GM18517 (cell line): ENCODE measurements at regions not wholly inside any gene's neighbourhood (a gene's known extent, or its start where the extent isn't known, plus 50 kb on each side); places are given as distances from the start of the nearest gene placed in this dataset.

Experiments
- ATAC-seq: cut with Tn5 transposase; IDR thresholded peaks from one replicate; pipeline ENCODE4 v1.9.1; 2021; ENCODE audit warnings: mild to moderate bottlenecking, moderate library complexity; ENCODE audit not compliant: unreplicated experiment

- no peak for ATAC-seq
Observed at GRCh38 chr10:59079386-59080226, 96.8 kb upstream of the PHYHIPL start.

DNA sequence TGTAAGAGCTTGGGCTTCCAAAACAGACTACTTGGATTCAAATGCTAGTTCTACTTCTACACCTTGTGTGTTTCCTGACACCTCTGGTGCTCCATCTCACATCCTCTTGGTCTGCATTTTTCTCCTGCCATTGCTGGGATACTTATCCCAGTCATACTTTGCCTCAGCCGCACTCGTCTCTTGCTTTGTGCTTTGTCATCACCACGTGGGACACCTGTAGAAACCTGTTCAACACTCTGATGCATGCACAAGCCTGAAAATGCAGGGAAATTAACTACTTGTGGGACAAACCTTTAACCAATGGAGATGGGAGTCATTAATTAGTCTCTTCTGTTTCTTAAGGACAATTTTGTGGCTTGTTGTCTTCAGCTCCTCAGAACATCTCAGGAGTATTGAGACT, 94.2 kb upstream of the PHYHIPL start:
- no peak for ATAC-seq

GRCh38 chr10:59085054-59085453, 91.4 kb upstream of the PHYHIPL start:
- no peak for ATAC-seq

- no peak for ATAC-seq
Observed at GRCh38 chr10:59085711-59086502, 90.5 kb upstream of the PHYHIPL start.

DNA sequence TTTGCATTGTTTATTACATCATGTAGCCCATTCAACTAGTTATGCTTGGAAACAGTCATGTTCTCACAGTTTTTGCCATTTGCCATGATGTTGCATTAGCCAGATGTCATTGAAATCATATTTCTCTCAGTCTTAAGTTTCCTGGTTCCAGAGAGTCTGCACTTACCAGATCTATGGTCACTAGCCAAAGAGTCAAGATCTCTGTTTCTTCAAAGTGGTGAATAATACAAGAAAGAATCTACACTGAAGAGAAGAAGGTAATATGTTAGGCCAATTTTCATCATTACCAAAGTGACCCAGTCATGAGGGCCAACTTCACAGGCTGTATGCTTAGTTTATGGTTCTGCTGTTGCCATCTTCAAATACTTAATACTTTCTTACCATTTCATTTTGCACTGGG, 89.0 kb upstream of the PHYHIPL start:
- ATAC-seq, result no peak

DNA sequence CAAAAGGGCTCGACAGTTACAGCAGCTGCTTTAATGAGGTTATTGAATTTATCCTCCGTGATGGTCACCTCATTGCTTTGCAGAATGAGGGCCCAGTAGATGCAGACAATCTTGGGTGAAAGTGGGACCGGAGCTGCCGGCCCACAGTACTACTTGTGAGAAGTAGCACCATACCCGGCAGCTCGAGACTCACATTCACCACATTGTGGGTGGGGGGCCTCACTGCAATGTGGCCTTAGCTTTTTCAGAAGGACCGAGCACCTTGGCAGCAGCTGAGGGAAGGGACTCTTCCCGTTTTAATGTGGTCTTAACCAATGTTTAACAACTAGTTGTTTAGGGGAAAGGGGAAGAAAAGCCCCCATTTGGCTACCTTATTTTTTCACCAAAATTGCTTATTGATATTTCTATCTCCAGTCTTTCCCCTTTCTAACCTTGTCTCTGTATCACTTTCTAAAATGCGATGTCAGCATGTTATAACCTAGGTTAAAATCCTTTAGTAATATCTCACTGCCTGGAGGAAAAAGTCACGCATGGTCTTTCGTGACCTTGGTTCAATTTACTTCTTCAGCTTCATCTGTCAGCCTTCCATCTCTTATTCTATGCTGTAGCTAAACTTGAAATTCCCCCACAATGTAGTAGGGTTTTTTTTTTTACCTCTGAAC, 87.4 kb upstream of the PHYHIPL start:
- ATAC-seq, result no peak

- ATAC-seq, result no peak
Observed at GRCh38 chr10:59090817-59091622, 85.4 kb upstream of the PHYHIPL start.

DNA sequence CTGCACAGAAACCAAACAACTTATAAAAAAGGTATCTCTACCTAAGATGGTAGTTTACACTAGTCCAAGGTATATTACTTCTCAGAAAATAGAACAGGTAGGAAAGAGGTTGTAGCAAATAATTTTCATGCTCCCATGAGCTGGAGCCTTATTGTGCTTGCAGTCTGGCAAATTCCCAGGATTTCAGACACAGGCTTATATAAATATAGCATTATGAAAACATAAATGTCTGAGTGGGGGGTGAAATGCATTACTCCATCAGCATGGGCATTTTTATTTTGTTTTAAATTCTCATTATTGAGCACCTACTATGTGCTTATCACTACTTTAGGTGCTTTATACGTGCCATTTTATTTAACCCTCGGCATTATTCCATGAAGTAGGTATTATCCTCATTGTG, 83.0 kb upstream of the PHYHIPL start:
- ATAC-seq, result no peak

- ATAC-seq, result no peak
Observed at GRCh38 chr10:59096631-59097030, 79.8 kb upstream of the PHYHIPL start.

DNA sequence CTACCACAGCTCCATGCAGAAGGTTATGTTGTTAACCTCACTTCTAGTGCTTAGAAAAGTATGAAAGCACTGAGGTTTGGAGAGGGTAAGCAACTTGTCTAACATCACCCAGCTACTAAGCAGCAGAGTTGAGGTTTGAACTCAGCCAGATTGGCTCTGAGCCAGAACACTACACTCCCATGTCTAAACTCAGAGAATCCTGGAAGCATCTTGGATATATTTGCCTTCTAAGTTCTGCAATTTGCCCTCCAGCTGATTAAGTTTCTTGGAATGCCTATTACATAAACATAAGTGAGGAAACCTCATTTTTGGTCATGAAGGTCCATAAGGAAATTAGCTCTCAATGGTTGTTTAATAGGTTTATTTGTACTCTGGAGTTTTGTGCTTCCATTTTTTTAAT, 78.1 kb upstream of the PHYHIPL start:
- ATAC-seq, result no peak

DNA sequence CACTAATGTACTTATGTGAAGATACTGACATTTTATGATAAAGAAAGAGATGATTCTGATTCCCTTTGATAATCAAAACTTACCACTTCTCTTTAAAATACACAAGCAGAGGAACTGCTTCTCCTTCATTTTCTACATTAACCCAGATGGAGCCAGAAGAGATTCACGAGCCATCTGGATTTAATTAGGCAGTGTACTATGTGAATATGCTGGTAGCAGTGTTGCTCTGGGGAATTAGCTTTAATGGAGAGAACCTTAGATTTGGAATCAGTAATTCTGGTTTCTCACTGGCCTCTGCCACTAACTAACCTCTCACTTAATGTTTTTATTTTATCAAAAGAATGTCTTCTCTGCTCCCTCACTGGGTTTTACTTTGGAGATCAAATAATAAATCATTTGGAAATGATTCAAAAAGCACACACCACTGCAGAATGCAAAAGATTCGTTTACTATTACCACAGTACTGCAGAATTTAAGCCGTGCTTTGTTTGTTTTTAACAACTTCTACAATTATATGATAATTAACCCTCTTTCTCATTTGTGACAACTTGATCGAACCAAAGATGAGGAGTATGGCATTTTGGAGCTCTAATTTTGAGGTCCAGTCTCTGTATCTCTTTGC, 77.5 kb upstream of the PHYHIPL start:
- no peak for ATAC-seq

DNA sequence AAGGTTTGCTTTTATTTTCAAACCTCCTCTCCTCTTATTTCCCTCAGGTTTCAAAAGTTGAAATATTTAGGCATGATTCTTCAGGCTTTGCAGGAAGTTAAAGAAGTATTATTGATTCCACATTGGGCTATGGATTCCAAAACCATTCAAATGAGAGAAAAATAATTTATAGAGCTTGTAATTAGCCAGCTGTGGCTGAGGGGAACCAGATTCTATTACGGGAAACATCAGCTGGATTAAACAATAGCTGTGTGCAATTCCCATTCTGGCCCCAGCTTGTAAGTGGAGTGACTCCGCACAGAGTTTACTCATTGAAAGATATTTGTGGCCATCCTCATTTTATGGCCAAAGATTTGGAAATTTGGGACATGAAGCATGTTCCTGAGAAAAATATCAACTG, 77.0 kb upstream of the PHYHIPL start:
- no peak for ATAC-seq

- ATAC-seq, result no peak
Observed at GRCh38 chr10:59102394-59102793, 74.0 kb upstream of the PHYHIPL start.

- ATAC-seq, result no peak
Observed at GRCh38 chr10:59104186-59104585, 72.3 kb upstream of the PHYHIPL start.

DNA sequence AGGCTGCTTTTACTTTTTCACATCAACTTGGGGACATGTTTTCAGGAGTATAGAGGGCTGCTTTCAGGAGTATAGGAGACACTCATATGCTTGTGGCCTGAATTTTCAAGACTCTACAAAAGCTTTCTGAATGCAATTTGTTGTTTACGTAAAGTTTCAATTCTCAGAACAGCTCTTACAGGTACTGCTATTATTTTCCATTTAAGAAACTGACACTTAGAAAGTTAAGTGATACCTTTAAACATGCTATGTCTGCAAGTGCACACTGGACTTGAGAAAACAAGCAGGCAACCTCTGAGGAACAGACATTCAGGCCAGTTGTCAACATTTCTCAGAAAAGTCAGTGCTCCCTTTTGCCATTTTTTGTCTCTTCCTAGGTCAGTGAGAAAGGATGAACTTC, 70.0 kb upstream of the PHYHIPL start:
- no peak for ATAC-seq

GRCh38 chr10:59107147-59107546, 69.3 kb upstream of the PHYHIPL start:
- no peak for ATAC-seq

DNA sequence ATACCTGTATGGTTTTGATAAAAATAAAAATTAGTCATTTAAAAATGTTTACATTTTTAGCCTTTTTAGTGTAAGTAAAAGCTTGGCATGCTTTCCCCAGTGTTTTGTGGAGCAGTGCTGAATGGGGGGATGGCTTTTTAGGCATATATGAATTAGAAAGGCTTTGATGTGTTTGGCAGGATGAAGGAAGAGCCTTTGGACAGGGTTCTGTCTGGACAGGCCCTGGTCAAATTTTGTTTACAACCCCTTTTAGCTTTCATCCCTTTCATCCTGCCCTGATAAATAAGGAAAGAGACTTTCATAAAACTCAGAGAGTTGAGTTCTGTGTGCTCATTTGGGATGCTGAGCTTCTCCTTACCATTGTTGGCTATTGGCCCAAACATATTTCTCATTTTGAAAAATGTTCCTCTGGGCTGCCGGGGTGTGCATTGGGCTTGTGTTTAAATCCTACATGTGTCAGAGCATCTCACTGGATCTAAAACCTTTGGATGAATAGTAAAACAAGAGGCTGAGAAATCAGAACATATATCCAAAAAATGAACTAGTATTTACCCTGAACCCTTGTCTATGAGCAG, 68.1 kb upstream of the PHYHIPL start:
- no peak for ATAC-seq

GRCh38 chr10:59108886-59109288, 67.6 kb upstream of the PHYHIPL start:
- no peak for ATAC-seq

GRCh38 chr10:59109826-59110225, 66.6 kb upstream of the PHYHIPL start:
- ATAC-seq, result no peak

DNA sequence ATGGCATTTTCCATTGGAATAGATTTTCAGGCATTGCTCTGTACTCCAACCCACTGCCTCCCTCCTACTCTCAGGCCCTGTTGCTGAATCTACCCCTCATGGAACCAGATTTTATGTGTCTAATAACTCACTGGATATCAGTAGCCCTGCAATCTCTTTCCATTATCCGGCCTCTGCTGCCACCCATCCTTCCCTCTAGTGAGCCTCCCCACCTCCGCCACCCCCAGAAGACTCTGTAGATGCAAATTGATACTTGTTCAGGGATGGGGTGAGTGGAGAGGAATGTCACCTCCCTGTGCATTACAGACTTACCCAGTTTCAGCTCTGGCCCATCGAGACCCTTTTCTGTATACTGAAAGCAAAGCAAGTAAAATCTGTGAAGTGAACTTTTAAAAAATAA, 52.3 kb upstream of the PHYHIPL start:
- ATAC-seq, result no peak
